ENCODE measurements at regions not wholly inside any gene's neighbourhood (a gene's known extent, or its start where the extent isn't known, plus 50 kb on each side); places are given as distances from the start of the nearest gene placed in this dataset.

GRCh38 chr4:128700659-128701350 is 108.7 kb upstream of the JADE1 start:
- H2AFZ ChIP-seq (ENCODE audit: low read length), result no peak overlapping the region
- H3K9me3 ChIP-seq (ENCODE audit: low read length), result no peaks in the 10 kb centered on the region
- no peak overlapping the region for H3K4me2 ChIP-seq (ENCODE audit: low read length)
- no peak overlapping the region for H3K9ac ChIP-seq (ENCODE audit: low read length)
- no peaks in the 10 kb centered on the region for H3K79me2 ChIP-seq (ENCODE audit: insufficient read depth, low read length)
- no peaks in the 10 kb centered on the region for H3K27me3 ChIP-seq (ENCODE audit: insufficient read depth, low read length)
- H3K9me2 ChIP-seq (ENCODE audit: low read depth, low read length), result no peaks in the 10 kb centered on the region
- H4K20me1 ChIP-seq (ENCODE audit: insufficient read depth, low read length), result no peaks in the 10 kb centered on the region
- TF ChIP-seq EZH2 (IDR thresholded peaks at IDR 0.05; ENCODE audit: borderline replicate concordance, low read length), result no peak
- TF ChIP-seq, protein P1, sequence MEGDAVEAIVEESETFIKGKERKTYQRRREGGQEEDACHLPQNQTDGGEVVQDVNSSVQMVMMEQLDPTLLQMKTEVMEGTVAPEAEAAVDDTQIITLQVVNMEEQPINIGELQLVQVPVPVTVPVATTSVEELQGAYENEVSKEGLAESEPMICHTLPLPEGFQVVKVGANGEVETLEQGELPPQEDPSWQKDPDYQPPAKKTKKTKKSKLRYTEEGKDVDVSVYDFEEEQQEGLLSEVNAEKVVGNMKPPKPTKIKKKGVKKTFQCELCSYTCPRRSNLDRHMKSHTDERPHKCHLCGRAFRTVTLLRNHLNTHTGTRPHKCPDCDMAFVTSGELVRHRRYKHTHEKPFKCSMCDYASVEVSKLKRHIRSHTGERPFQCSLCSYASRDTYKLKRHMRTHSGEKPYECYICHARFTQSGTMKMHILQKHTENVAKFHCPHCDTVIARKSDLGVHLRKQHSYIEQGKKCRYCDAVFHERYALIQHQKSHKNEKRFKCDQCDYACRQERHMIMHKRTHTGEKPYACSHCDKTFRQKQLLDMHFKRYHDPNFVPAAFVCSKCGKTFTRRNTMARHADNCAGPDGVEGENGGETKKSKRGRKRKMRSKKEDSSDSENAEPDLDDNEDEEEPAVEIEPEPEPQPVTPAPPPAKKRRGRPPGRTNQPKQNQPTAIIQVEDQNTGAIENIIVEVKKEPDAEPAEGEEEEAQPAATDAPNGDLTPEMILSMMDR (IDR thresholded peaks at IDR 0.05; ENCODE audit: low read length), result no peak
- no peak overlapping the region for H3K27ac ChIP-seq (ENCODE audit: low read depth, low read length, poor library complexity, severe bottlenecking)
- H3K4me1 ChIP-seq (ENCODE audit: insufficient read depth, low read length, severe bottlenecking), result no peaks in the 10 kb centered on the region
- H3F3A ChIP-seq (ENCODE audit: insufficient read depth, low read length), result no peaks in the 10 kb centered on the region
- no peaks in the 10 kb centered on the region for H3K36me3 ChIP-seq (ENCODE audit: insufficient read depth, low read length)
- no peak overlapping the region for H3K4me3 ChIP-seq (ENCODE audit: low read depth, low read length, poor library complexity, severe bottlenecking)

- Histone ChIP-seq H2AFZ (ENCODE audit: low read length) (no peak overlapping the region), H4K20me1 (ENCODE audit: insufficient read depth, low read length) (no peaks in the 10 kb centered on the region), H3K27ac (ENCODE audit: low read depth, low read length, poor library complexity, severe bottlenecking) (no peak overlapping the region), H3K9me3 (ENCODE audit: low read length) (no peaks in the 10 kb centered on the region), H3K27me3 (ENCODE audit: insufficient read depth, low read length) (no peaks in the 10 kb centered on the region), H3K4me1 (ENCODE audit: insufficient read depth, low read length, severe bottlenecking) (no peaks in the 10 kb centered on the region), H3K9ac (ENCODE audit: low read length) (no peak overlapping the region), H3K79me2 (ENCODE audit: insufficient read depth, low read length) (no peaks in the 10 kb centered on the region), H3K36me3 (ENCODE audit: insufficient read depth, low read length) (no peaks in the 10 kb centered on the region), H3K4me3 (ENCODE audit: low read depth, low read length, poor library complexity, severe bottlenecking) (no peak overlapping the region), H3K9me2 (ENCODE audit: low read depth, low read length) (no peaks in the 10 kb centered on the region), H3F3A (ENCODE audit: insufficient read depth, low read length) (no peaks in the 10 kb centered on the region), H3K4me2 (ENCODE audit: low read length) (no peak overlapping the region)
- TF ChIP-seq EZH2 (IDR thresholded peaks at IDR 0.05; ENCODE audit: borderline replicate concordance, low read length), result no peak
- TF ChIP-seq, protein P1 (IDR thresholded peaks at IDR 0.05; ENCODE audit: low read length), result no peak
Measured at GRCh38 chr4:128698386-128698785, 111.1 kb upstream of the JADE1 start.

DNA sequence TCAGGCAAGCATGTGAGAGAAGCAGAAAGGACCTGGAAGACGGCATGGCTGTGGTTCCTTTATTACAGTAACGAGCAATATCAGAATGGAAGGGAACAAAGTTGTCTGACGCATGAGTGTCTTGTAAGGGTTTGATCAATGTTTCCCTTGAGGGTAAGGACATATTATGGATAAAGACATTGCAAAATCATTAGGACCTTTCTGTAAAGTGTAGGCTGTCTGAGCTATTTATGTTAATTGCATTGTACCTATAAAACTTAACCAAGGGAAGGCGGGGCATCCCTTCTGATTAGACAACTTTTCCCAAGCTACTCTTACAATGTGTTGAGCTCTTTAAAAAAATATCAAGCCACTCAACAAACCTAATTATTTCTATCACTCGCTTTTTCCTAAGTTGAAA is 112.2 kb upstream of the JADE1 start:
- no peaks in the 10 kb centered on the region for H3F3A ChIP-seq (ENCODE audit: insufficient read depth, low read length)
- H3K9ac ChIP-seq (ENCODE audit: low read length), result no peak overlapping the region
- no peak overlapping the region for H3K27ac ChIP-seq (ENCODE audit: low read depth, low read length, poor library complexity, severe bottlenecking)
- no peaks in the 10 kb centered on the region for H3K36me3 ChIP-seq (ENCODE audit: insufficient read depth, low read length)
- H3K27me3 ChIP-seq (ENCODE audit: insufficient read depth, low read length), result no peaks in the 10 kb centered on the region
- no peak for TF ChIP-seq EZH2 (IDR thresholded peaks at IDR 0.05; ENCODE audit: borderline replicate concordance, low read length)
- TF ChIP-seq, protein P1 (IDR thresholded peaks at IDR 0.05; ENCODE audit: low read length), result no peak
- H3K4me1 ChIP-seq (ENCODE audit: insufficient read depth, low read length, severe bottlenecking), result no peaks in the 10 kb centered on the region
- H3K9me2 ChIP-seq (ENCODE audit: low read depth, low read length), result no peaks in the 10 kb centered on the region
- H3K4me2 ChIP-seq (ENCODE audit: low read length), result no peak overlapping the region
- H4K20me1 ChIP-seq (ENCODE audit: insufficient read depth, low read length), result no peaks in the 10 kb centered on the region
- H3K79me2 ChIP-seq (ENCODE audit: insufficient read depth, low read length), result no peaks in the 10 kb centered on the region
- no peak overlapping the region for H2AFZ ChIP-seq (ENCODE audit: low read length)
- H3K4me3 ChIP-seq (ENCODE audit: low read depth, low read length, poor library complexity, severe bottlenecking), result no peak overlapping the region
- H3K9me3 ChIP-seq (ENCODE audit: low read length), result no peaks in the 10 kb centered on the region
